T-helper 2 cell (primary cell): ENCODE measurements at regions not wholly inside any gene's neighbourhood (a gene's known extent, or its start where the extent isn't known, plus 50 kb on each side); places are given as distances from the start of the nearest gene placed in this dataset.

Experiments used
- DNase-seq, 5 experiments: peaks; one replicate each; pipeline versions ENCODE4 v3.0.0 to v3.0.0-alpha.2; 2012 to 2022

GRCh38 chr18:40489301-40489700 lies 1465.7 kb upstream of the PIK3C3 start:
- no peak for DNase-seq

- no peak for DNase-seq
Measured at GRCh38 chr18:40485318-40485717, 1469.7 kb upstream of the PIK3C3 start.

GRCh38 chr18:40473221-40474029 lies 1481.6 kb upstream of the PIK3C3 start:
- no peak for DNase-seq

DNA sequence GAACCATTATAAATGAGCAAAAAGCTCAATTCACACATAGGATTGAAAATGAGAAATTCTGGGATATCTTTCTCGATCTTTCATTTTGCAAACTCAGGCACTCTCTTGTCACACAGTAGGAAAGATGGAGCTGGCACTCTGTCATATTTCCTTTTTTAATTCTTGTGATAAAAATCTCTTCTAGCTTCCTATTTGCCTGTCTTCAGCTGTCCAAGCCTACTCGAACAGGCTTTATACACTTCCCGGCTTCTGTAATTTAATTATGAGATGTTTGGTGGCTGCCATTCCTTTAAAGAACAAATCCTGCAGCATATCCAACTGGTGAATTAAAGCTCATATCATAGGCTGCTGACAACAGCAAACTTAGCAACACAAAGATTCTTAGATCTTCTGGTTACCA lies 1484.3 kb upstream of the PIK3C3 start:
- DNase-seq: no peak

- no peak for DNase-seq
Measured at GRCh38 chr18:40469851-40470250, 1485.2 kb upstream of the PIK3C3 start.

- DNase-seq: no peak
Measured at GRCh38 chr18:40469316-40469715, 1485.7 kb upstream of the PIK3C3 start.

DNA sequence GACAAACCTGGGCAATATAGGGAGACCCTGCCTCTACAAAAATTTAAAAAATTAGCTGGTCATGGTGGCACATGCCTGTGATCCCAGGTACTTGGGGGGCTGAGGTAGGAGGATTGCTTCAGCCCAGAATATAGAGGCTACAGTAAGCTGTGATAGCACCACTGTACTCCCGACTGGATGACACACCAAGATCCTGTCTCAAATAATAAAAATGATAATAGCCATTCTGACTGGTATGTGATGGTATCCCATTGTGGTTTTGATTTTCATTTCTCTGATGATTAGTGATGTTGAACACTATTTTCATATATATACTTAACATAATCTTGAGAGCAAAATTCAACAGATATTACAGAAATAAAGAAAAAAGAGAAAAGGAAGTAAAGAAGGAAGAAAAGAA lies 1491.0 kb upstream of the PIK3C3 start:
- DNase-seq: no peak

- no peak for DNase-seq
Measured at GRCh38 chr18:40453903-40454302, 1501.1 kb upstream of the PIK3C3 start.

DNA sequence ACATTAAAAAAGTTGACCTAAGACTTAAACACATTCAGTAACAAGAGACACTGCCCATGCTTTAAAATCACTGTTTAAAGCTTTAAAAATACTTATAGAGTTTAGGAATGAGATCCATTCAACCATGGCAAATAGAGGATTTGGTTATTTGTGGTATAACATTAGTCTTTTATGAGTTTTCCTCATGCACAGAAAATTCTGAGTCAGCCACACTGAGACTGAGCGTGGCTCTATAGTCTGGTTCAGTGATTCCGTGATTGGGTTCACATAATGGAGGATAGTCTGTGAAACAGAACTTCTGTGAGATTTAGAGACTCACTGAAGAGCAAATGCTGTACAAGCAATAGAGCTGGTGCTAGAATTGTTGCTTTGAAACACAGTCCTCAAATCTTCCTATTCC lies 1502.4 kb upstream of the PIK3C3 start:
- no peak for DNase-seq

DNA sequence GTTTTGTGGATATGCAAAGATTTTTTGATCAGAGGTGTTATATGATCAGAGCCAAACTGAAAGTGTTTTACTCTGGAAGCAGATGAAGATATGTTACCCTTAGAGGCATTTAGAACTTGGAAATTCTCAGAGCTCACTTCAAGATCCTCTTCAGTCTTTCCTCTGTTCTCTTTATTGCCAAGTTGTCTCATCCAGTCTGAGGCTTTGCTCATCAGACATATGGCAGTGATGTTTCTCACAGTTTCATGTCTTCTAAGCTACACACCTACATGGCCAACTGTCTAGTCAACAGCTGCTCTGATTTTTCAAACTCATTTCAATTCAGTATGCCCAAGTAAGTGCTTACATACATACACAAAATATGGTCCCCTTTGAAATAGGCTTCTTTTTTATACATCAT lies 1504.3 kb upstream of the PIK3C3 start:
- DNase-seq: no peak

- no peak for DNase-seq
Measured at GRCh38 chr18:40447820-40448219, 1507.2 kb upstream of the PIK3C3 start.

GRCh38 chr18:40440088-40440487 lies 1514.9 kb upstream of the PIK3C3 start:
- no peak for DNase-seq

DNA sequence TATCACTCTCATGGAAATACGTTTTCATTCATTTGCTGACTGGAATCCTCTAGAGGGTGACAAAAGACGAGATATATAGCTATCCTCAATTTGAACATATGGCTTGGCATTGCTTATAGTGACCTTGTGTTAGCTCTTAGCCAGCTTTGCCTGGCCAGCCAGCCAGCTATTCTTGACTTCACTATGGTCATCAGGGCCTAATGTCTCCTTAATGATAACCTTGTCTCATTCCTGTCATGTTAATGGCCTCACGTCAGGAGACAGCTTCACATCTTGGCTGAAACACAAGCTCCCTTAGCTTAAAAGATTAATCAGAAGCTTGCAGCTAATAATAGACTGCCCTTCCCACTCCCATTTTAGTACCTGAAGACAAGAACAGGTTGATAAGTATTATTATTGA lies 1517.5 kb upstream of the PIK3C3 start:
- DNase-seq: no peak

DNA sequence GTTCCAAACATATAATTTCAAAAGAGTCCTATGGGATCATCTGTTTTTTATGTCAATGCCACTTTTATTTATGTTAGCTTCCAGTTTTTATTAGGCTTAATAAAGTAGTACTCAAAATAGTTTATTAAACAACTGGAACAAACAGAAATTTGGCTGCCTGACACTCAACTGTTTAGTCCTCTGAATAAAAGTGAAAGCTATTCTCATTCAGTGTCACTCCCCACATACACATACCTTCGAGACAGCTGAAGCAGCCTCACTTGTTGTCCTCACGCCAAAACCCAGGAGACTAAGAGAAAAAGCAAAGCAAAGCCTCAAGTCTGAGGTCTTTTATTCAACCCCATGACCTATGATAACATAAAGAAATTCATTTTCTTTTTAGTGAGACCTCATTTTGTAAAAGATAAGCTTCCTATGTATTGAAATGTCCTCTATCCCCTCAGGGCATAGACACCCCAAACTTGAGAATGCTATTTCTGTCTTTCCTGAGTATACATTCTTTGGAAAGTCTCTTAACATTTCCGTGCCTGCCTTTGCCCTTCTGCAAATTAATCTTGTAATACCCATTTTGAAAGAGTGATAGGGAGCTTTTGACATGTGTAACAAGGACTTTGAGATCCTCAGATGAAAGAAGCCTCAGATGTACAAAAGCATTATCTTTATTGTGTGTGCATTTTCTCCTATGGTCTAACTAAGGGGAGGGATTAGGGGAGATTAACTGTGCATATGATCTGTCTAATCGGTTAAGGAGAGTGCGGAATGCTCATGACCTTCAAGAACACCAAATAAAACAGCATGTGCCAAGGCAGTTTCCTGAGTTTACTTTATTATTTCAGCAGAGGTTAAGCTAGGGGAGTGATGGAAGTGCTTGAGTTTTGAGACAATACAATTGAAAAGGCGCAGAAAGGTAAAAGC lies 1523.7 kb upstream of the PIK3C3 start:
- DNase-seq: no peak

DNA sequence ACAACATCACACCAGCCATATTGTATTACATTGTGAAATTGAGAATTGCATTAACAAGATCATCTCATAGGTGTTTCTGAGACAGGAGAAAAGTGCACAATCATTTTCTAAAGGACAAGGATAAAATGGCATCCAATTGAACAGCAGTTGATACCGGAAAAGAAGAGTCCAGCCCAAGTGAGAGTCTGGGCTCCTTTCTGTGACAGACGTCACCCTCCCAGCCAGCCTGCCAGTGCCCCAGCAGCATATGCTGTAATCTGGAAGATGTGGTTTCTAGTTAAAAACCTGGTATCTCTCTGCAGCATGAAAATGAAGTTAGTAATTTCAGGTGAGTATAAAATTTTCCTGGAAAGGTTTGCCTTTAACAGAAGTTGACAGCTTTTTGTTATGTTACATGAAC lies 1531.7 kb upstream of the PIK3C3 start:
- no peak for DNase-seq

DNA sequence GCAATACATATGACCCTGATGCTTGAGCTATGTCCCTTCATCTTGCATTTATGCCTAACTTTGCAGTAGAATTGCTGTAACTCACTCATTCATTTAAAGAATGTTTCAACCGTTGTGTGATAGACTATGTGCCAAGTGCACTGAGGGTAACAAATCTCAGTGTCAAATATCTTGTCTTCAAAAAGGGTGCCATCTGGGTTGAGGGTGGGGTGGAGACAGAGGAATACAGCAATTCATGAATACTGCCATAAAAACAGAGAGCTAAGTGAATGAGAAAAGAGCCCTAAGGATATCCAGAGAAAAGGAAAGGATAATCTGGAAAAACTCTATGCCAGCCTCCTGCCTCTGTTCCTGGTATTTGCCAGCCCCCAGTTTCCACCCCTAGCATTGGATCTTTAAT lies 1534.4 kb upstream of the PIK3C3 start:
- DNase-seq: no peak

DNA sequence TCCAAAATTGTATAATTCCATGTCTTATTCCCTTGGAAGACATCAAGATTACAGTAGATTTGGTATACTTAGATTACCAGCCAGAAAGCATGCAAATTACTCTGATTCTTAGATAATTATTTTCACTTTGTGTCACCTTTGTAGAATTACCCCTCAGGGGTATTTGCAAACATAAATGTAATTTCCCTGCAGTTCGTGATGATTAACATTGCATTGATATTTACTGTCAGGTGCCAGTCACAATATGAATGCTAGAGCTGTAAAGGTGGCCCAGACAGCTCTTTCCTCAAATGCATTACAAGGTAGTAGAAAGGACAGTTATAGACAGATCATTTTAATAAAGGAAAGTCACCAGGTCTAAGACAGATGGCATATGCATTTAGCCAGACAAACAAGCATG lies 1537.5 kb upstream of the PIK3C3 start:
- no peak for DNase-seq

DNA sequence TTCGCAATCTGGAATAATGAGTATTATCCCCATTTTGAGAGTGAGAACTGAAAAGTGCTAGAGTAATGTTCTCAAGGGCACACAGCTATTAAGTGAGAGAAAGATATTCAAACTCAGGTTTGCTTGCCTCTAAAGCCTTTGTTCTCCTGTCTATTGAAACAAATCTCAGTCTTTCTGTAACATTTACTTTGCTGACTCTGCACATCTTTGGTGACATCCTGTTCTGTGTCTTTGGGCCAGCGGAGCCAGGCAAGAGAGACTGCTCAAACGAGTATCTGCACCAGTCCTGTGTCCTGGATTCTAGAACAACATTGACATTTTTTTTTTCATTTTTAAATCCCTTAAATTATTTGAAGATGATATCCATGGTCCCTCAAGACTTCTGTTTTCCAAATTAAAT lies 1539.2 kb upstream of the PIK3C3 start:
- no peak for DNase-seq

DNA sequence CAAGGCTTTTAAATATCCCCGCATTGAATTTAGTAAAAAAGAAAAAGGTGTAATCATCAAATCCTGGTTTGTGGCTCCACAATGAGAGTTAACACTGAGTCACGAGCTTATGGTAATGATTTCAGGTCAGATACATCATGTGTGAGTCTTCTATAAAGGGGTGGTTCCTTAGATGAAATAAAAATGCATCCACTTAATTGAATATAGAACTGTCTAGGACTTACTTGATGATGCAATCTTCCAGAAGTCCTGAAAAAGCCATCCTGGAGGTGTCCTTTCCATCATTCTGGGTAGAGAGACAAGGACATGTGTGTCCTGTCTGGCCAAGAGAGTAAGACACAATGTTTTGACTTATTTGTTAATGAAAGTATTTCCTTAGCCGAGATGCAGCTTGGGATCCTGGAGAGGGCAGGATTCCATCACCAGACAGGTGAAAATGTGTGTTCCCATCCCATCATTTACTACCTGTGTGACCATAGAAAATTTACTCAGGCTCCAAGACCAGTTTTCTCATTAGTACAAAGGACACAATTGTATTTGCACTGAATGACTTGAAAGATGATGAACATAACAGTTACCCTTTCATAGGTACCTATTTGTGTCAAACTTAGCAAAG lies 1539.8 kb upstream of the PIK3C3 start:
- no peak for DNase-seq

- DNase-seq: no peak
Measured at GRCh38 chr18:40414155-40414754, 1540.8 kb upstream of the PIK3C3 start.

GRCh38 chr18:40413160-40413559 lies 1541.9 kb upstream of the PIK3C3 start:
- no peak for DNase-seq

DNA sequence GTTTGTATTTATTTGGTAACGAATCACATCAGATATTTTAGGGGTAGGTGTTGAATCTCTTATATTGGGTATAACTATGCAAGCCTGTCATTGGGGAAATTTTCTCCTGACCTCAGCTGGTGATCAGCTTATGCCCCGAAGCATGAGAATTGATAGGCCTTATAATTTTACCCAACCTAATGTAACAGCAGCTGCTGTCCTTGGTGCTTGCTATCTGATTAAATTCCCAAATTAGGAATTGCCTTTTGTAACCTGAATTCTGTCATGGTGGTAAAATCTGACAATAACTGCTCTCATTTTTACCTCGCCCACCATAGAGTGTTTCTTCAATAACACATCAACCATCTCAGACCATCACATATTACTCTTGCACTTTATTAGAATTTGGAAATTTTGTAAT lies 1542.6 kb upstream of the PIK3C3 start:
- DNase-seq: no peak

DNA sequence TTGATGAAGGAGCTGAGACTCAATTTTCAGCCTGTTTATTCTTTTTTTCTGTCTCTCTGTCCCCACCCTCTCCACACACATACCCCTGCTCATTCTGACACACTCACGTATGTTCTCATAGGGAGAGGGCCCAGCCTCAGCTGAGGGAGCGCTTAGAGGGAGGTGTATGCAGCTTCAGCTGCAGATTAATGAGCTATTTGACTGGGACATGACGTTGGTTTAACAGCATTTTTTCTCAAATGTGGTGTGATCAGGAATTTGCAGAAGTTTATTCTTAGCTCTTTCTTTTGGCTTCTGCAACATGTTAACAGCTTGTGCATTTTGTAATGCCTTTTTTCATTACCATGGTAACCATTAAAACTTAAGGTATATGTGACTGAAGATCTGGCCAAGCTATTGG lies 1547.1 kb upstream of the PIK3C3 start:
- DNase-seq: no peak
